ENCODE measurements at regions not wholly inside any gene's neighbourhood (a gene's known extent, or its start where the extent isn't known, plus 50 kb on each side); places are given as distances from the start of the nearest gene placed in this dataset.

DNA sequence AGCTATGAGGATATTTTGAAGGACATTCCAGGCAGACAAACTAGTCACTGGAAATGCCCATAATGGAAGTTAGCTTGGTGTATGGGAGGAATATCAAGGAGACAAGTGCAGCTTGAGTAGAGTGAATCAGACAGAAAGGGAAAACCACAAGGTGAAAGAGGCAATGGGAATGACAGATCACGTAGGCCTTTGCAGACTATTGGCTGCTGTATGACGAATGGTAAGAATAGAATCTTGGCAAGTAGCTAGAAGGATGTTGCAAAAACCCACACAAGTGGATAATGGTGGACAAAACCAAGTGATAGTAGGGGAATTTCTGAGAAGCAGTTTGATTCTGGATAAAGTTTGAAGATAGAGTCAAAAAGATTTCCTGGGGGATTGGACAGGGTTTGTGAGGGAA lies 196.9 kb upstream of the NOVA1 start:
- TF ChIP-seq, protein P1, sequence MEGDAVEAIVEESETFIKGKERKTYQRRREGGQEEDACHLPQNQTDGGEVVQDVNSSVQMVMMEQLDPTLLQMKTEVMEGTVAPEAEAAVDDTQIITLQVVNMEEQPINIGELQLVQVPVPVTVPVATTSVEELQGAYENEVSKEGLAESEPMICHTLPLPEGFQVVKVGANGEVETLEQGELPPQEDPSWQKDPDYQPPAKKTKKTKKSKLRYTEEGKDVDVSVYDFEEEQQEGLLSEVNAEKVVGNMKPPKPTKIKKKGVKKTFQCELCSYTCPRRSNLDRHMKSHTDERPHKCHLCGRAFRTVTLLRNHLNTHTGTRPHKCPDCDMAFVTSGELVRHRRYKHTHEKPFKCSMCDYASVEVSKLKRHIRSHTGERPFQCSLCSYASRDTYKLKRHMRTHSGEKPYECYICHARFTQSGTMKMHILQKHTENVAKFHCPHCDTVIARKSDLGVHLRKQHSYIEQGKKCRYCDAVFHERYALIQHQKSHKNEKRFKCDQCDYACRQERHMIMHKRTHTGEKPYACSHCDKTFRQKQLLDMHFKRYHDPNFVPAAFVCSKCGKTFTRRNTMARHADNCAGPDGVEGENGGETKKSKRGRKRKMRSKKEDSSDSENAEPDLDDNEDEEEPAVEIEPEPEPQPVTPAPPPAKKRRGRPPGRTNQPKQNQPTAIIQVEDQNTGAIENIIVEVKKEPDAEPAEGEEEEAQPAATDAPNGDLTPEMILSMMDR (IDR thresholded peaks at IDR 0.05), result no peak
- TF ChIP-seq POLR2A (IDR thresholded peaks at IDR 0.05) (no peak), EP300 (IDR thresholded peaks at IDR 0.05; ENCODE audit: low read depth) (no peak)
